ENCODE measurements at regions not wholly inside any gene's neighbourhood (a gene's known extent, or its start where the extent isn't known, plus 50 kb on each side); places are given as distances from the start of the nearest gene placed in this dataset.
"Not testable (repeated sequence)": the region's sequence is repeated elsewhere in the genome, so short reads cannot be mapped to it uniquely, and the experiment has no call there.

GRCh38 chr2:125408874-125409538 is 1247.0 kb upstream of the GYPC start:
- Histone ChIP-seq H3K4me3 (ENCODE audit: low read depth, low read length) (no peak overlapping the region), H3K36me3 (no peaks in the 10 kb centered on the region), H3K4me1 (no peaks in the 10 kb centered on the region), H3K9me3 (no peaks in the 10 kb centered on the region), H3K27me3 (no peaks in the 10 kb centered on the region)
- DNase-seq: no peak
- TF ChIP-seq CTCF (IDR thresholded peaks at IDR 0.05; ENCODE audit: low read depth, low read length): no peak

- TF ChIP-seq CTCF (IDR thresholded peaks at IDR 0.05; ENCODE audit: low read depth, low read length): no peak
- Histone ChIP-seq H3K4me3 (ENCODE audit: low read depth, low read length) (no peak overlapping the region), H3K27me3 (no peaks in the 10 kb centered on the region), H3K36me3 (no peaks in the 10 kb centered on the region), H3K4me1 (no peaks in the 10 kb centered on the region), H3K9me3 (no peaks in the 10 kb centered on the region)
- no peak for DNase-seq
Observed at GRCh38 chr2:125418483-125418882, 1237.5 kb upstream of the GYPC start.

DNA sequence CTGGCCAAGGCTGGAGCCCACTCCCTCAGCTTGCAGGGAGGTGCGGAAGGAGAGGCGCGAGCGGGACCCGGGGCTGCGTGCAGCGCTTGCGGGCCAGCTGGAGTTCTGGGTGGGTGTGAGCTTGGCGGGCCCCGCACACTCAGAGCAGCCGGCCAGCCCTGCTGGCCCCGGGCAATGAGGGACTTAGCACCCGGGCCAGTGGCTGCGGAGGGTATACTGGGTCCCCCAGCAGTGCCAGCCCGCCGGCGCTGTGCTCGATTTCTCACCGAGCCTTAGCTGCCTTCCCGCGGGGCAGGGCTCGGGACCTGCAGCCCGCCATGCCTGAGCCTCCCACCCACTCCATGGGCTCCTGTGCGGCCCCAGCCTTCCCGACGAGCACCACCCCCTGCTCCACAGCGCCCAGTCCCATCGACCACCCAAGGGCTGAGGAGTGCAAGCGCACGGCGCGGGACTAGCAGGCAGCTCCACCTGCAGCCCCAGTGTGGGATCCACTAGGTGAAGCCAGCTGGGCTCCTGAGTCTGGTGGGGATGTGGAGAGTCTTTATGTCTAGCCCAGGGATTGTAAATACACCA is 1233.7 kb upstream of the GYPC start:
- not testable (repeated sequence) for H3K27me3 ChIP-seq; H3K4me3 ChIP-seq (ENCODE audit: low read depth, low read length); H3K36me3 ChIP-seq; H3K4me1 ChIP-seq; H3K9me3 ChIP-seq; DNase-seq

GRCh38 chr2:125424266-125424785 is 1231.6 kb upstream of the GYPC start:
- no peaks in the 10 kb centered on the region for H3K9me3 ChIP-seq
- TF ChIP-seq CTCF (IDR thresholded peaks at IDR 0.05; ENCODE audit: low read depth, low read length): no peak
- H3K27me3 ChIP-seq: no peaks in the 10 kb centered on the region
- no peaks in the 10 kb centered on the region for H3K36me3 ChIP-seq
- H3K4me1 ChIP-seq: no peaks in the 10 kb centered on the region
- DNase-seq: no peak
- no peak overlapping the region for H3K4me3 ChIP-seq (ENCODE audit: low read depth, low read length)

DNA sequence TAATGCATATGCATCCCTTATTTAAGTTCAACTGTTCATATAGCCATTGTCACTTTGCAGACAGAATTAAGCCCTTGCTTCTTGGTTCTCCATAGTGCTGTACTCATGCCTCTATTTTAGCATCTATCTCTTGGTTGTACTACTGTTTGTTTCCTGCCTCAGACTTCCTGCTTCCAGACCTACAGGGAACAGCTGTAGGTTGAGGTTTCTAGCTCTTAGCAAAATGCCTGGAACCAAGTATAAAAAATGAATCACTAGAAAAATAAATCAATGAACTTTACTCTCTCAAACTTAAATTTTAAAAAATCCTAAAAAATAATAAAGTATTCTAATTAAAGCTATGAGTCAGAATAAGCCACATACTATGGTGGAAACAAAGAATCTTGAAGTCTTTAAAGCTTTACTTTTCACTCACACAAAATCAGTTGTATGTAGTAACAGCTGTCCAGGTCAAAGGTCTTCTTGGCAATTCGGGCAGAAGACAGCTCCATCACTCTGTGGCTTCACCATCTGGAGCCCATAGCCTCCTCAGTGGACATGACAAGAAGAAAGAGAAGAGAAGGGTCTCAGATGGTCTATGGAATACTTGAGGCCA is 1228.1 kb upstream of the GYPC start:
- Histone ChIP-seq H3K27me3 (no peaks in the 10 kb centered on the region), H3K4me3 (ENCODE audit: low read depth, low read length) (no peak overlapping the region), H3K4me1 (no peaks in the 10 kb centered on the region), H3K9me3 (no peaks in the 10 kb centered on the region), H3K36me3 (no peaks in the 10 kb centered on the region)
- no peak for DNase-seq
- no peak for TF ChIP-seq CTCF (IDR thresholded peaks at IDR 0.05; ENCODE audit: low read depth, low read length)

- Histone ChIP-seq H3K9me3 (no peaks in the 10 kb centered on the region), H3K36me3 (no peaks in the 10 kb centered on the region), H3K4me1 (no peaks in the 10 kb centered on the region), H3K27me3 (no peaks in the 10 kb centered on the region), H3K4me3 (ENCODE audit: low read depth, low read length) (no peak overlapping the region)
- no peak for TF ChIP-seq CTCF (IDR thresholded peaks at IDR 0.05; ENCODE audit: low read depth, low read length)
- no peak for DNase-seq
Observed at GRCh38 chr2:125444106-125444505, 1211.9 kb upstream of the GYPC start.
